ENCODE measurements at regions not wholly inside any gene's neighbourhood (a gene's known extent, or its start where the extent isn't known, plus 50 kb on each side); places are given as distances from the start of the nearest gene placed in this dataset.

GRCh38 chr20:46826343-46826984 is 68.2 kb upstream of the EYA2 start:
- no peak for DNase-seq
- no peak for ATAC-seq
- WGBS, 2 donors: 44 to 57% methylated on average over 3 of the region's 3 CpGs
- TF ChIP-seq CTCF (IDR thresholded peaks at IDR 0.05) (no peak), POLR2A (IDR thresholded peaks at IDR 0.05) (no peak)
- Histone ChIP-seq H3K4me1 (peaks cover 8% of the 10 kb centered on the region), H3K27ac (no peak overlapping the region), H3K27me3 (no peaks in the 10 kb centered on the region), H3K36me3 (replicated peaks in 1 of 2; ENCODE audit: insufficient read depth in 1 of 2, low read depth in 2 of 2) (no peaks in the 10 kb centered on the region), H3K9me3 (peaks cover 0 to 4% (median 0%) of the 10 kb centered on the region in 3 donors), H3K4me3 (no peak overlapping the region)
- intact Hi-C loops (cut with DNase I): no loop called here

GRCh38 chr20:46827718-46828458 is 66.8 kb upstream of the EYA2 start:
- intact Hi-C loops (cut with DNase I): no loop called here
- Histone ChIP-seq H3K9me3 (peaks cover 0 to 4% (median 0%) of the 10 kb centered on the region in 3 donors), H3K27me3 (no peaks in the 10 kb centered on the region), H3K4me1 (peaks cover under 1% of the 10 kb centered on the region), H3K27ac (no peak overlapping the region), H3K36me3 (replicated peaks in 1 of 2; ENCODE audit: insufficient read depth in 1 of 2, low read depth in 2 of 2) (no peaks in the 10 kb centered on the region), H3K4me3 (no peak overlapping the region)
- no peak for DNase-seq
- TF ChIP-seq CTCF (IDR thresholded peaks at IDR 0.05): no peak
- no peak for TF ChIP-seq POLR2A (IDR thresholded peaks at IDR 0.05)
- 68 to 69% methylated on average over 10 of the region's 10 CpGs for WGBS, 2 donors
- no peak for ATAC-seq

GRCh38 chr20:46828471-46828870 is 66.2 kb upstream of the EYA2 start:
- Histone ChIP-seq H3K4me3 (no peak overlapping the region), H3K36me3 (replicated peaks in 1 of 2; ENCODE audit: insufficient read depth in 1 of 2, low read depth in 2 of 2) (no peaks in the 10 kb centered on the region), H3K27ac (no peak overlapping the region), H3K9me3 (peaks cover 0 to 4% (median 0%) of the 10 kb centered on the region in 3 donors), H3K4me1 (no peaks in the 10 kb centered on the region), H3K27me3 (no peaks in the 10 kb centered on the region)
- intact Hi-C loops (cut with DNase I): no loop called here
- DNase-seq (no peak), ATAC-seq (no peak)
- TF ChIP-seq POLR2A (IDR thresholded peaks at IDR 0.05) (no peak), CTCF (IDR thresholded peaks at IDR 0.05) (no peak)
- WGBS, 2 donors: 68 to 72% methylated on average over 2 of the region's 2 CpGs

- no peak for DNase-seq
- 45 to 80% methylated on average over 6 of the region's 6 CpGs for WGBS, 2 donors
- ATAC-seq: no peak
- Histone ChIP-seq H3K4me1 (no peaks in the 10 kb centered on the region), H3K36me3 (replicated peaks in 1 of 2; ENCODE audit: insufficient read depth in 1 of 2, low read depth in 2 of 2) (no peaks in the 10 kb centered on the region), H3K9me3 (no peaks in the 10 kb centered on the region), H3K27me3 (no peaks in the 10 kb centered on the region), H3K27ac (no peak overlapping the region), H3K4me3 (no peak overlapping the region)
- intact Hi-C loops (cut with DNase I): no loop called here
- TF ChIP-seq CTCF (IDR thresholded peaks at IDR 0.05) (no peak), POLR2A (IDR thresholded peaks at IDR 0.05) (no peak)
These were observed 63.6 kb upstream of the EYA2 start for GRCh38 chr20:46830886-46831632.

Data from body of pancreas (tissue), 4 donors.